SK-N-SH (cell line): ENCODE measurements at regions not wholly inside any gene's neighbourhood (a gene's known extent, or its start where the extent isn't known, plus 50 kb on each side); places are given as distances from the start of the nearest gene placed in this dataset.

ENCODE experiments used
- CTCF ChIA-PET: fragments of 300-600, 350-600 bp; formaldehyde crosslinking; extraction: SDS; loops from one replicate; lab custom pipeline; 2021; lab: Yijun Ruan, JAX
- POLR2A ChIA-PET: fragments of 350-600 bp; sonication (Branson Sonifier 250); formaldehyde crosslinking; extraction: SDS; loops from one replicate; lab custom pipeline; 2020; ENCODE audit warnings: antibody characterized with exemption, inconsistent platforms; lab: Yijun Ruan, JAX
- DNase-seq: peaks from one replicate; pipeline ENCODE4 v3.0.0; 2012
- H2AFZ ChIP-seq: fragments of 200-600 bp; sonication (generic); 2 replicates; pipeline ENCODE4 v1.8.1; 2016; ENCODE audit warnings: antibody characterized with exemption, mild to moderate bottlenecking, low read depth
- H3F3A ChIP-seq: fragments of 200-600 bp; sonication (generic); replicated peaks from 2 replicates; pipeline ENCODE3; 2016; ENCODE audit warnings: antibody characterized with exemption, mild to moderate bottlenecking; ENCODE audit not compliant: insufficient read depth
- H3K27ac ChIP-seq, 2 experiments: fragments of 200-500 bp in 1 of 2; fragments of 200-600 bp in 1 of 2; sonication (Bioruptor generic) in 1 of 2; sonication (generic), shearing (Covaris generic) in 1 of 2; 2 replicates each; pipeline versions ENCODE4 v1.5.1 to v1.6.1; 2014 to 2016; ENCODE audit warnings: low read depth in 2 of 2, inconsistent platforms in 1 of 2, low read length in 1 of 2, mild to moderate bottlenecking in 1 of 2, mixed read lengths in 1 of 2
- H3K27me3 ChIP-seq: fragments of 200-600 bp; sonication (generic), shearing (Covaris generic); 2 replicates; pipeline ENCODE4 v1.6.1; 2016; ENCODE audit warnings: mixed run types; ENCODE audit not compliant: insufficient read depth
- H3K36me3 ChIP-seq, 2 experiments: fragments of 200-500 bp in 1 of 2; fragments of 200-600 bp in 1 of 2; sonication (Bioruptor generic) in 1 of 2; sonication (generic) in 1 of 2; replicated peaks in 1 of 2; 2 replicates each; pipeline versions ENCODE3 to v1.5.1; 2014 to 2016; ENCODE audit warnings: low read length in 1 of 2, mild to moderate bottlenecking in 1 of 2; ENCODE audit not compliant: insufficient read depth in 2 of 2, control insufficient read depth in 1 of 2
- H3K4me1 ChIP-seq, 2 experiments: fragments of 200-500 bp in 1 of 2; fragments of 200-600 bp in 1 of 2; sonication (Bioruptor generic) in 1 of 2; sonication (generic), shearing (Covaris generic) in 1 of 2; 2 replicates each; pipeline versions ENCODE4 v1.5.1 to v1.6.1; 2014 to 2016; ENCODE audit warnings: low read depth in 1 of 2, low read length in 1 of 2, mixed run types in 1 of 2; ENCODE audit not compliant: insufficient read depth in 2 of 2, control insufficient read depth in 1 of 2
- H3K4me2 ChIP-seq: fragments of 200-600 bp; sonication (generic), shearing (Covaris generic); 2 replicates; pipeline ENCODE4 v1.6.1; 2017; ENCODE audit warnings: mixed run types
- H3K4me3 ChIP-seq, 2 experiments: fragments of 200-500 bp in 1 of 2; fragments of 200-600 bp in 1 of 2; sonication (Bioruptor generic) in 1 of 2; sonication (generic), shearing (Covaris generic) in 1 of 2; 2 replicates each; pipeline versions ENCODE4 v1.5.1 to v1.8.1; 2014 to 2016; ENCODE audit warnings: low read depth in 2 of 2, inconsistent platforms in 1 of 2, low read length in 1 of 2, mild to moderate bottlenecking in 1 of 2, mixed read lengths in 1 of 2, moderate library complexity in 1 of 2
- H3K79me2 ChIP-seq: fragments of 200-600 bp; sonication (generic); 2 replicates; pipeline ENCODE4 v1.8.1; 2017; ENCODE audit warnings: mild to moderate bottlenecking; ENCODE audit not compliant: insufficient read depth
- H3K9ac ChIP-seq: fragments of 200-600 bp; sonication (generic); 2 replicates; pipeline ENCODE4 v1.6.1; 2017; ENCODE audit warnings: mixed run types
- H3K9me2 ChIP-seq: fragments of 200-600 bp; sonication (generic); 2 replicates; pipeline ENCODE4 v1.6.1; 2017; ENCODE audit warnings: mixed run types
- H3K9me3 ChIP-seq: fragments of 200-600 bp; sonication (generic); 2 replicates; pipeline ENCODE4 v1.6.1; 2017; ENCODE audit warnings: mixed run types, mild to moderate bottlenecking, moderate library complexity
- H4K20me1 ChIP-seq: fragments of 200-600 bp; sonication (generic); 2 replicates; pipeline ENCODE4 v1.6.1; 2017; ENCODE audit warnings: mild to moderate bottlenecking, mixed run types; ENCODE audit not compliant: insufficient read depth
- CHD2 ChIP-seq: fragments of 150-350 bp; IDR thresholded peaks from 2 replicates; pipeline ENCODE4 v1.6.1; 2018; ENCODE audit warnings: low read length; ENCODE audit not compliant: partially characterized antibody
- ELF1 ChIP-seq: IDR thresholded peaks from 2 replicates; pipeline ENCODE4 v1.4.0; 2012
- EZH2phosphoT487 ChIP-seq: fragments of 200-600 bp; sonication (generic); IDR thresholded peaks from 2 replicates; pipeline ENCODE4 v1.6.1; 2017; ENCODE audit warnings: low read depth, mixed run types, mild to moderate bottlenecking, antibody characterized with exemption, moderate library complexity, borderline replicate concordance
- FOXM1 ChIP-seq: IDR thresholded peaks from 2 replicates; pipeline ENCODE4 v1.4.0; 2012; ENCODE audit warnings: low read depth, mild to moderate bottlenecking
- GATA2 ChIP-seq: sonication (generic); formaldehyde crosslinking; IDR thresholded peaks from 2 replicates; pipeline ENCODE4 v1.5.0; 2020; ENCODE audit warnings: mild to moderate bottlenecking, missing genetic modification reagents
- JUND ChIP-seq: IDR thresholded peaks from 2 replicates; pipeline ENCODE4 v1.4.0; 2012
- MXI1 ChIP-seq: IDR thresholded peaks from 2 replicates; pipeline ENCODE4 v1.6.1; 2012; ENCODE audit warnings: mild to moderate bottlenecking, low read depth, low read length, improper control_type of control experiment
- NFIC ChIP-seq: IDR thresholded peaks from 2 replicates; pipeline ENCODE4 v1.4.0; 2012; ENCODE audit warnings: borderline replicate concordance
- PBX3 ChIP-seq: IDR thresholded peaks from 2 replicates; pipeline ENCODE4; 2012
- RAD21 ChIP-seq: IDR thresholded peaks from 2 replicates; pipeline ENCODE4 v1.6.1; 2012; ENCODE audit warnings: mild to moderate bottlenecking, low read length
- RCOR1 ChIP-seq: fragments of 150-350 bp; IDR thresholded peaks from 2 replicates; pipeline ENCODE4 v1.6.1; 2017; ENCODE audit warnings: antibody characterized with exemption, low read length
- SIN3A ChIP-seq: IDR thresholded peaks from 2 replicates; pipeline ENCODE4 v1.6.1; 2012; ENCODE audit warnings: low read depth, mild to moderate bottlenecking, low read length, moderate library complexity, borderline replicate concordance
- TCF12 ChIP-seq: IDR thresholded peaks from 2 replicates; pipeline ENCODE4 v1.4.0; 2012
- USF2 ChIP-seq: fragments of 150-350 bp; IDR thresholded peaks from 2 replicates; pipeline ENCODE4 v1.6.1; 2017; ENCODE audit warnings: antibody characterized with exemption, low read length, low read depth, borderline replicate concordance
- WGBS: methylation state at CpG from one replicate; pipeline ENCODE4 v1.1.6; 2017; ENCODE audit warnings: low lambda C conversion rate; 5-methylcytosine and 5-hydroxymethylcytosine counted together

GRCh38 chr6:139528471-139528870 lies 154.0 kb upstream of the CITED2 start:
- H3K9me3 ChIP-seq: no peaks in the 10 kb centered on the region
- CTCF ChIA-PET: no interaction called here

GRCh38 chr6:139525415-139525814 lies 151.0 kb upstream of the CITED2 start:
- H3K4me1 ChIP-seq: peaks cover 0 to 17% of the 10 kb centered on the region in 2 experiments; a peak in 2 of 4 replicates
- no peaks in the 10 kb centered on the region for H3K36me3 ChIP-seq
- no peaks in the 10 kb centered on the region for H3K9me3 ChIP-seq
- no peaks in the 10 kb centered on the region for H3F3A ChIP-seq
- H3K4me3 ChIP-seq: no peak overlapping the region
- no peak for DNase-seq
- TF ChIP-seq EZH2phosphoT487 (no peak), TCF12 (peak; percentile 10; the same call in 1 of the 2 replicates), PBX3 (no peak), GATA2 (CRISPR knock-in tag) (no peak), CHD2 (no peak), JUND (no peak), FOXM1 (no peak), SIN3A (no peak)
- H3K4me2 ChIP-seq: no peak overlapping the region
- H3K27me3 ChIP-seq: no peaks in the 10 kb centered on the region
- ChIA-PET CTCF (no interaction called here), POLR2A (no interaction called here)
- no peaks in the 10 kb centered on the region for H3K79me2 ChIP-seq
- peak overlapping the region in 1 of 2 experiments; percentile 61; a peak in 1 of 4 replicates for H3K27ac ChIP-seq
- H3K9me2 ChIP-seq: no peaks in the 10 kb centered on the region
- H2AFZ ChIP-seq: peak overlapping the region; percentile 54; the same call in 1 of the 2 replicates
- no peak overlapping the region for H3K9ac ChIP-seq
- H4K20me1 ChIP-seq: no peaks in the 10 kb centered on the region
- WGBS: 8% methylated on average over 2 of the region's 2 CpGs

More at GRCh38 chr6:139528471-139528870, 154.0 kb upstream of the CITED2 start:
- WGBS: 39% methylated on average over 2 of the region's 2 CpGs
- H3K79me2 ChIP-seq: no peaks in the 10 kb centered on the region
- no peaks in the 10 kb centered on the region for H3K27me3 ChIP-seq
- DNase-seq: no peak
- H3K9me2 ChIP-seq: no peaks in the 10 kb centered on the region
- no peak overlapping the region for H3K27ac ChIP-seq
- no peak overlapping the region for H3K9ac ChIP-seq
- POLR2A ChIA-PET: no interaction called here
- no peaks in the 10 kb centered on the region for H4K20me1 ChIP-seq
- peaks cover 11% of the 10 kb centered on the region for H3F3A ChIP-seq
- H2AFZ ChIP-seq: no peak overlapping the region
- no peak overlapping the region for H3K4me3 ChIP-seq
- no peaks in the 10 kb centered on the region for H3K36me3 ChIP-seq
- TF ChIP-seq RCOR1 (no peak), NFIC (no peak), USF2 (no peak), JUND (no peak), MXI1 (no peak), TCF12 (no peak), ELF1 (no peak), RAD21 (no peak)
- H3K4me1 ChIP-seq: peaks cover 0 to 26% of the 10 kb centered on the region in 2 experiments; a peak in 3 of 4 replicates
- H3K4me2 ChIP-seq: no peak overlapping the region
